PC-9 (cell line): ENCODE measurements at regions not wholly inside any gene's neighbourhood (a gene's known extent, or its start where the extent isn't known, plus 50 kb on each side); places are given as distances from the start of the nearest gene placed in this dataset.
"Not testable (repeated sequence)": the region's sequence is repeated elsewhere in the genome, so short reads cannot be mapped to it uniquely, and the experiment has no call there.

Experiments used
- BruUV-seq: library from RNA; stranded (reverse); fragments of 400-500 nt; replicated peaks from 2 replicates; lab custom pipeline; 2021; lab: Mats Ljungman, UMichigan
- CTCF ChIA-PET: fragments of 300-600 bp; sonication (Branson Sonifier 250); formaldehyde crosslinking; loops from one replicate; lab custom pipeline; 2022; ENCODE audit warnings: antibody characterized with exemption; lab: Charles Lee
- POLR2A ChIA-PET: fragments of 300-600 bp; sonication (Branson Sonifier 250); formaldehyde crosslinking; loops from one replicate; lab custom pipeline; 2022; ENCODE audit warnings: antibody characterized with exemption; ENCODE audit not compliant: unreplicated experiment; lab: Charles Lee
- DNase-seq, 2 experiments: peaks; one replicate each; pipeline versions ENCODE4 v3.0.0 to v3.0.0-alpha.2; 2015 to 2022; ENCODE audit warnings: mixed read lengths in 1 of 2
- H2AFZ ChIP-seq: fragments of 200-600 bp; sonication (generic); 2 replicates; pipeline ENCODE4 v1.8.1; 2017; ENCODE audit warnings: antibody characterized with exemption
- H3F3A ChIP-seq: fragments of 200-600 bp; sonication (generic); 2 replicates; pipeline ENCODE4 v1.8.1; 2017; ENCODE audit warnings: antibody characterized with exemption, mild to moderate bottlenecking, low read depth; ENCODE audit not compliant: insufficient read depth
- H3K27ac ChIP-seq: fragments of 200-600 bp; sonication (generic); 2 replicates; pipeline ENCODE4 v1.6.1; 2016; ENCODE audit warnings: mixed run types
- H3K27me3 ChIP-seq: fragments of 200-600 bp; sonication (generic); 2 replicates; pipeline ENCODE4 v1.6.1; 2016; ENCODE audit warnings: low read depth, mixed run types; ENCODE audit not compliant: insufficient read depth
- H3K36me3 ChIP-seq: fragments of 200-600 bp; sonication (generic); 2 replicates; pipeline ENCODE4 v1.6.1; 2016; ENCODE audit warnings: low read depth, mixed run types
- H3K4me1 ChIP-seq: fragments of 200-600 bp; sonication (generic); replicated peaks from 2 replicates; pipeline ENCODE4 v1.6.1; 2016; ENCODE audit warnings: mixed run types; ENCODE audit not compliant: insufficient read depth
- H3K4me2 ChIP-seq: fragments of 200-600 bp; sonication (generic); 2 replicates; pipeline ENCODE4 v1.6.1; 2017; ENCODE audit warnings: mixed run types
- H3K4me3 ChIP-seq: fragments of 200-600 bp; sonication (generic); 2 replicates; pipeline ENCODE4 v1.6.1; 2016; ENCODE audit warnings: mixed run types
- H3K79me2 ChIP-seq: fragments of 200-600 bp; sonication (generic); 2 replicates; pipeline ENCODE4 v1.6.1; 2017; ENCODE audit warnings: low read depth, mixed run types
- H3K9me2 ChIP-seq: fragments of 200-600 bp; sonication (generic); 2 replicates; pipeline ENCODE4 v1.8.1; 2017; ENCODE audit warnings: mild to moderate bottlenecking; ENCODE audit not compliant: insufficient read depth
- H3K9me3 ChIP-seq: fragments of 200-600 bp; sonication (generic); 2 replicates; pipeline ENCODE4 v1.8.1; 2016; ENCODE audit warnings: low read depth; ENCODE audit not compliant: insufficient read depth
- H4K20me1 ChIP-seq: fragments of 200-600 bp; sonication (generic); 2 replicates; pipeline ENCODE4 v1.8.1; 2017; ENCODE audit not compliant: insufficient read depth
- CTCF ChIP-seq: fragments of 200-600 bp; sonication (generic); conservative IDR thresholded peaks from 2 replicates; pipeline ENCODE4 v1.6.1; 2017; ENCODE audit warnings: mixed run types, antibody characterized with exemption, mild to moderate bottlenecking, moderate library complexity
- EZH2 ChIP-seq: fragments of 200-600 bp; sonication (generic); IDR thresholded peaks from 2 replicates; pipeline ENCODE4 v1.8.0; 2017; ENCODE audit warnings: antibody characterized with exemption, low read depth
- intact Hi-C: fragments of 100-400 bp; cut with micrococcal nuclease; formaldehyde crosslinking; loops from one replicate; pipeline ENCODE4 v1.10.0; 2022; ENCODE audit not compliant: unreplicated experiment

- no peaks in the 10 kb centered on the region for H3K27me3 ChIP-seq
- H3F3A ChIP-seq, result peaks cover 12% of the 10 kb centered on the region; the same call in 1 of the 2 replicates
- no peaks in the 10 kb centered on the region for H3K79me2 ChIP-seq
- H3K36me3 ChIP-seq, result no peaks in the 10 kb centered on the region
- TF ChIP-seq EZH2, result no peak
- TF ChIP-seq CTCF, result no peak
- no peak overlapping the region for H3K27ac ChIP-seq
- BruUV-seq, result no TSS peak
- CTCF ChIA-PET, result no interaction called here
- no peaks in the 10 kb centered on the region for H3K9me2 ChIP-seq
- no peaks in the 10 kb centered on the region for H3K9me3 ChIP-seq
- H4K20me1 ChIP-seq, result no peaks in the 10 kb centered on the region
- DNase-seq, result no peak
- no peak overlapping the region for H3K4me2 ChIP-seq
- intact Hi-C loops, result no loop called here
- POLR2A ChIA-PET, result no interaction called here
- no peak overlapping the region for H3K4me3 ChIP-seq
- H3K4me1 ChIP-seq, result peaks cover 26% of the 10 kb centered on the region
- no peak overlapping the region for H2AFZ ChIP-seq
Observed at GRCh38 chr4:38532908-38533499, 131.0 kb upstream of the KLF3 start.

DNA sequence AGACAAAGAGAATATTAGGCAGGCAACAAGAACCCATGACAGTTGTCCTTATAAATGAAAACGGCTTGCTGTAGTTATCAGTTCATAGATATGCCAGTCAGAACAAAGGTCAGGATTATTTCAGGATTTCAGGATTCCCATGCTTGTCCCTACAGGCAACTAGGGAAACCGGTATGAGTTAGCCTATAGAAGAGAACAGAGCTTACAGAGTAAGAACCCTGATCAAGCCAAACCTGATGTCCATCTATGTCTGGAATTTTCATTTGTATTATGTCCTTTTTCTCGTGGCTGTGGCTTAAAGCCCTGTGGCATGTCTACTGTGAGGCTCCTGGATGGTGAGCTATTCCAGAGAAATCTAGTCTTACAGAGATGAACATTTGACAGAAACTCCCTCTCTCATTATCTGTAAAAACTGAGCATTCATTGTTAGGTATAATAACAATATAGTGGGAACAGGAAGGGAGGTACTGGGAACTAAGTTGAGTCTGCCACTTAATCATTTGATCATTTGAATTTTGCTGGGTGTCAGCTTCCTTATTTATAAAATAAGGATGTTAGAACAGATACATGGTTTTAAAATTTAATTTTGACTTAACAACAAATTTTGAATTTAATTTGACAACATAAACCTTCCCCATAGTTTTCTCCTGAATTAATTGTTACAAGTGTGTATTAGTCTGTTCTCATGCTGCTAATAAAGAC lies 129.5 kb upstream of the KLF3 start:
- CTCF ChIA-PET, result no interaction called here
- H4K20me1 ChIP-seq, result no peaks in the 10 kb centered on the region

DNA sequence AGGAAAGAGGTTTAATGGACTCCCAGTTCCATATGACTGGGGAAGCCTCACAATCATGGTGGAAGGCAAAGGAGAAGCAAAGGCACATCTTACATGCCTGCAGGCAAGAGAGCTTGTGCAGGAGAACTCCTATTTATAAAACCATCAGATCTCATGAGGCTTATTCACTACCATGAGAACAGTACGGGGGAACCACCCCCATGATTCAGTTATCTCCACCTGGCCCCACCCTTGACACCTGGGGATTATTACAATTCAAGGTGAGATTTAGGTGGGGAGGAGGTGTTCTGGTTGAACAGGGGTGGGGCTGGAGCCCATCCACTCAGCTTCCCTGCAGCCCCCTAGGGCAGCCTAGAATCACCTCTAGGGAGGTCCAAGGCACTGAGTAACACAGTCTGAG lies 128.9 kb upstream of the KLF3 start:
- H3K4me3 ChIP-seq, H4K20me1 ChIP-seq, POLR2A ChIA-PET, intact Hi-C loops, H3K27me3 ChIP-seq, H3F3A ChIP-seq, DNase-seq, H3K9me3 ChIP-seq, H3K4me2 ChIP-seq, H3K36me3 ChIP-seq, BruUV-seq, CTCF ChIA-PET, H2AFZ ChIP-seq, H3K9me2 ChIP-seq, H3K27ac ChIP-seq, H3K79me2 ChIP-seq: not testable (repeated sequence)
- peaks cover 11% of the 10 kb centered on the region for H3K4me1 ChIP-seq

More for the DNA sequence above, 129.5 kb upstream of the KLF3 start:
- no peaks in the 10 kb centered on the region for H3K9me2 ChIP-seq
- H2AFZ ChIP-seq, result no peak overlapping the region
- BruUV-seq, result no TSS peak
- intact Hi-C loops, result no loop called here
- H3K9me3 ChIP-seq, result no peaks in the 10 kb centered on the region
- POLR2A ChIA-PET, result no interaction called here
- H3K27ac ChIP-seq, result no peak overlapping the region
- no peaks in the 10 kb centered on the region for H3K36me3 ChIP-seq
- H3K79me2 ChIP-seq, result no peaks in the 10 kb centered on the region
- H3K27me3 ChIP-seq, result no peaks in the 10 kb centered on the region
- peaks cover 5% of the 10 kb centered on the region; the same call in 1 of the 2 replicates for H3F3A ChIP-seq
- H3K4me1 ChIP-seq, result peaks cover 17% of the 10 kb centered on the region
- DNase-seq, result no peak
- TF ChIP-seq CTCF, result no peak
- no peak for TF ChIP-seq EZH2
- H3K4me2 ChIP-seq, result no peak overlapping the region
- H3K4me3 ChIP-seq, result no peak overlapping the region
